Peyer's patch (tissue), 4 donors: ENCODE measurements at regions not wholly inside any gene's neighbourhood (a gene's known extent, or its start where the extent isn't known, plus 50 kb on each side); places are given as distances from the start of the nearest gene placed in this dataset.

Experiments
- POLR2A ChIP-seq, 2 donors: fragments of 450-650 bp; IDR thresholded peaks; one replicate each; pipeline ENCODE4 v1.5.1; 2017; ENCODE audit warnings: antibody characterized with exemption in 2 of 2, mild to moderate bottlenecking in 2 of 2, moderate library complexity in 2 of 2
- TF ChIP-seq, protein P1 (sequence below), 6 experiments: fragments of 450-650 bp in 4 of 6; fragments of 200-600 bp in 2 of 6; sonication (generic) in 1 of 6; IDR thresholded peaks; one replicate each; pipeline ENCODE4 v1.5.1; 2017 to 2019; ENCODE audit warnings: antibody characterized with exemption in 6 of 6, mild to moderate bottlenecking in 3 of 6, moderate library complexity in 1 of 6

DNA sequence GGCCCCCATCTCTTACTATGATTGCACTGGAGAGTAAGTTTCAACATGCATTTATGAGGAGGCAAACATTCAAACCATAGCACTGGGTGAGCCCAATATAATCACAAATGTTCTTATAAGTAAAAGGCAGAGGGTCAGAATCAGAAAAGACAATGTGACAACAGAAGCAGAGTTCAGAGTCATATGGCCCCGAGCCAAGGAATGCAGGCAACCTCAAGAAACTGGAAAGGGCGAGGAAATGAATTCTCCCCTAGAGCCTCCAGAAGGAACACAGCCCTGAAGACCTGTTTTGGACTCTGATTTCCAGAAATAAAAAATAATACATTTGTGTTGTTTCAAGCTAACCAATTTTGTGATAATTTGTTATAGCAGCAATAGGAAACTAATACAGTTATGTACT lies 81.3 kb upstream of the ABI3BP start:
- TF ChIP-seq POLR2A (IDR thresholded peaks at IDR 0.05) = no peak
- TF ChIP-seq, protein P1, sequence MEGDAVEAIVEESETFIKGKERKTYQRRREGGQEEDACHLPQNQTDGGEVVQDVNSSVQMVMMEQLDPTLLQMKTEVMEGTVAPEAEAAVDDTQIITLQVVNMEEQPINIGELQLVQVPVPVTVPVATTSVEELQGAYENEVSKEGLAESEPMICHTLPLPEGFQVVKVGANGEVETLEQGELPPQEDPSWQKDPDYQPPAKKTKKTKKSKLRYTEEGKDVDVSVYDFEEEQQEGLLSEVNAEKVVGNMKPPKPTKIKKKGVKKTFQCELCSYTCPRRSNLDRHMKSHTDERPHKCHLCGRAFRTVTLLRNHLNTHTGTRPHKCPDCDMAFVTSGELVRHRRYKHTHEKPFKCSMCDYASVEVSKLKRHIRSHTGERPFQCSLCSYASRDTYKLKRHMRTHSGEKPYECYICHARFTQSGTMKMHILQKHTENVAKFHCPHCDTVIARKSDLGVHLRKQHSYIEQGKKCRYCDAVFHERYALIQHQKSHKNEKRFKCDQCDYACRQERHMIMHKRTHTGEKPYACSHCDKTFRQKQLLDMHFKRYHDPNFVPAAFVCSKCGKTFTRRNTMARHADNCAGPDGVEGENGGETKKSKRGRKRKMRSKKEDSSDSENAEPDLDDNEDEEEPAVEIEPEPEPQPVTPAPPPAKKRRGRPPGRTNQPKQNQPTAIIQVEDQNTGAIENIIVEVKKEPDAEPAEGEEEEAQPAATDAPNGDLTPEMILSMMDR (IDR thresholded peaks at IDR 0.05) = no peak
